SK-N-DZ (cell line): ENCODE measurements at regions not wholly inside any gene's neighbourhood (a gene's known extent, or its start where the extent isn't known, plus 50 kb on each side); places are given as distances from the start of the nearest gene placed in this dataset.
A peak's percentile ranks its signal among the peaks of the same experiment; 100 is the strongest.

Experiments used
- DNase-seq: peaks from one replicate; pipeline ENCODE4 v3.0.0-alpha.2; 2015; ENCODE audit warnings: low spot score

DNA sequence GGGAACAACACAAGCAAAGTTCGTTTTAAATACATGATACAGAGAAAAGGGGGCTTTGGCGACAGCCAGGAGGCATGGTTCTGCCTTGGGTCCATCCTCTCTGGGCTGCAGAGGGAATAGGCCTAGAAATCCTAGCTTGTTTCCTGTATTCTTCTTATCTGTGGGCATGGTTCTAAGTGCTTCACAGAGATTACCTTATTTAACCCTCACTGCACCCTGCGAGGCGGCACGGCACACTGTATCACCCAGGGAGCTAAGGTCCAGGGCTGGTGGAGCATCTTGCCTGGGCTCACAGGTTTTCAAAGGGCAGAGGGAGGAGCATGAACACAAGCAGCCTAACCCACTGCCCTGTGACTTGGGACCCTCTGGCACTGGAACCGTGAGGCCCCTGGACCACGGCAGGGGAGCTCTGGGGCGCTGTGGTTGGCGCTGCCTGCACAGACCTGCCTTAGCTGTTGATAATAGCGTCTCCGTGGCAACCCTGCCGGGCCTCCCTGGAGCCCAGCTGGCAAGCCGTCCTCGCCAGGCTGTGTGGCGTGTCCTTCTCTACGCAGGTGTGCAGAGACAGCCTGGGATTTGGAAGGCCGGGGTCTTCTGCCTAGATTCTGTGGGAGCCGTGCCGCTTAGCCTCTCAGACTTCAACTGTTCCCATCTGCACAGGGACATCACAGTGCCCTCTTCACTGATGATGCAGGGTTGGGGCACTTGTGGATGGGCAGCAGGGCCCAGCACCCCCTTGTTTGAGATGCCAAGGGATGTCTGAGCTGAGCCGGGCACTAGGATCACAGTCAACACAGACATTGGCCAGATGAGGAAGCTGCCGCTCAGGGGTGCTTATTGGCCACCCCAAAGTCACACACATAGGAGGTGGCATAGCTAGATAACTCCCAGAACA, 154.6 kb upstream of the TLE3 start:
- no peak for DNase-seq

DNA sequence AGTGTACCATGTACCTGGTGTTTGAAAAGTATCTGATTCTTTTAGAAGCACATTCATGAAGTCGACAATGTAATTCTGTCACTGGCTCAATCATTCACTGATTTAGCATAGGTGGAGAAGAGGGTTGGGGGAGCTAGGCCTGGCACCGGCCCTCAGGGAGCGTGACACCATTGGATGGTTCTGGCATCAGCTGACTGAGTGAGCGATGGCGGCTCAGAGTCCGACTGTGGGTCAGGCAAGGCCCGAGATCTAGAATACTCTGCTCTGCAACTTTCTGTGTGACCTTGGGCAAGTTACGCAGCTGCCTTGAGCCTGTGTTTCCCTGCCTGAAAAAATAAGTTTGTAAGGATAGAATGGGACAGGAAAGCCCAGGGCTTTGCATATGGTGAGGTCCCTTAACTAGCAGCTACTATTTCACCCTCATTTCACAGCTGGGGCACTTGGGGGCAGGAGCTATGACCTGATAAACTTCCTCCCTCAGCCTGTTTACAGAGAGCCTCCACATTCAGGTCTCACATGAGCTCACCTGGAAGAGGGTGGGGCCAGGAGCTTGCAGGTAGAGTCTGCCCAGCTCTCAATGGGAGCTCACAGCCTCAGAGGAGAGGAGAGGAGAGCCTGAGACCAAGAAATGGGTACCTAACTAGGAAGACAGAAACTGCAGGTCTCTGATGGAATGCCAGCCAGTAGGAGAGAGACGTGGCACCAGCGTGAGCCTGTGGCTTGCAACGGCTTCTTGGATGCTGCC, 153.7 kb upstream of the TLE3 start:
- no peak for DNase-seq

DNA sequence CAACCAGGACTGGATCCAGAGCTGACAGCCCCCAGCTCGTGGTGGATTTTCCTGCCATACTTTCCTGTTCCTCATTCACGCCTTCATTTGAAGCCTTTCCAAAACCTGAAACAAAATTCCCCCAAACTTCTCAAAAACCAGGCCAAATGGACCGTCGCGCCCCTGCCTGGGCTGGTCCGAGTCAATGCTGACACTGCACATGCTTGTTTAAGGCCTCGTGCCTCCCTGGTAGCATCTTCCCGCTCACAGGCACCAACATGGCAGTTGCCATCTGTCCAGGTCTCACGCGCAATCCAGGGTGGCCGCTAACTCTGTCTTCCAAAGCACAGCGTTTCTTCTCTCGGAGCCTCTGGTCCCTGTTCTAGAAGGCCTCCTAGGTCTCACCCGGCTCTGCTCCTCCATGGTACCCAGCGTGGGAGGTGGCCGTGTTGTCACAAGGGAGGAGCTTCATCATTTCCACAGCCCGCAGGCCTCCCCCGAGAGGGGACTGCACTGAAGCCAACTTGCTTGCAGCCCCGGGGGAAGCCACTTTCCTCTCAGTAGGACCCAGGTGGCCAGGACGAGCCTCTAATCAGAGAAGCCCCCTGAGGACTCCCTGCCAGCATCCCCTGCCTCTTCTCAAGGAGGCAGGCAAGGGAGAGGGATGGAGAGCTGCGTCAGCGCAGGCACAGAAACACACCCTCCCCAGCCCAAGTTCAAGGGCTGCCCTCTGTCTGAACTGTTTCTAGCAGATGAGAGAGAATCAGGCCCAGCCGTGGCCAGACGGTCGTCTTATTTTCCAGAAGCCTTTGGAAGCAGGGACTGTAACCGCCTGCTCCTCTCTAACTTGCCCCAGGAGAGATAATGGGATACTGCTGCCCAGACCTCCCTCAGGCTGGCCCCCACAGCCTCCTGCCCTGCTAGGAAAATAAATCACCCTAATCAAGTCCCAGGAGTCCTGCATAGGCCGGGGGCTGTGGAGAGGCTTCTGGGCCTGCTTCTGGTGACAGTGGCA, 152.8 kb upstream of the TLE3 start:
- DNase-seq, result peak; percentile 95

DNA sequence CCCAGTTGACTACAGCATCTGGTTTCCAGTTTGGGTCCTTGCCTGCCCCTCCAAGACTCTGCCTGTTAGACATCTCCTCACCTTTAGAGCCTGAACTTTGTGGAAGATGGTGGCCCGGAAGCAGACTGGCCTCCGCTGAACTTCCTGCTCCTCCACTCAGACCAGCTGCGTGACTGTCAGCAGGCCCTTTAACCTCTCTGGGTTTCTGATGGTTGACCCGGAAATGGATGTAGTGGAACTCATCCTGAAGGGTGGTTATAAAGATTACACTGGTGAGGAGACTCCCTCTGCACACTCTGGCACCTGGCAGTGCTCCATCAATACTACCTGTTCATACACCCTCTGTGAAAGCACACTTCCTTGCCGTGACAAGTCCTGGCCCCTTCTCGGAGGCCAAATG, 151.9 kb upstream of the TLE3 start:
- DNase-seq, result no peak

DNA sequence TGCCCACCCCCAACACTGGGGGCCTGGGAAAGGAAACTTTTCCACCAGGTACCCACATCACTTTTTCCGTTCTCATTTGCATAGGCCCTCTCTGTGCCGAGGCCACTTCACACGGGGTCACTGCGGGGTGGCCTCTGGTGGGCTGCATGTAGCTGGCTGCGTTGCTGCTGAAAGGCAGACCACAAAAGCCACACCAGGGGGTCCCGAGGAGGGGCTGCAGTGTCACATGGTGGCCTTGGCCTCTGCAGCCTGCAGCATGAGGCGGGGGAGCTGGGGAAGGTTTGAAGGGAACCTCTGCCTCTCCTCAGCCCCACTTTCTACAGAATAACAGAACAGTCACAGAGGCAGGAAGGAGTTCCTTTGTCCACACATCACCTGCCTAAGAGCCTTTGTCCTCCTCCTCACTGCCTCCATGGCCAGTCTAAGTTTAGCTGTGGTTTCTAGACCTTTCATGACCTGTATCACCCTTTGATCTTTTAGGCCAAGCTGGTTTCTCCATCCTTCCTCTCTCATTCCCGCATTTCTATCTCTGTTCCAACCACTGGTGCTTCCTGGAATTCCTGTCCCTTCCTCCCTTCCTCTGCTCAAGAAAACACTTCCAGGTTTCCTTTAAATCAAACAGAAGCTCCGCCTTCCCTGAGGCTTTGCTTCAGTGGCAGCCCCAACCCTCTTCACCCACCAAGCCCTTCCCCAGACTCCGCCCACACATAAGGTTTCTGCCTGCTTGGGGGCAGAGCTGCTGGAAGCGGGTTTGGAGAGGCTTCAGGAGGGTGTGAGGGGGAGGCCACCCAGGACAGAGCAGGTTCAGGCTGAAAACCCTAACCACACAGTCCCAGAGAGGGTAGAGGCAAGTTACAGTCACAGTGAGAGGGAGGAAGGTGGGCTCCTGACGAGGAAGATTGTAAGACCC, 150.7 kb upstream of the TLE3 start:
- peak; percentile 79 for DNase-seq

DNA sequence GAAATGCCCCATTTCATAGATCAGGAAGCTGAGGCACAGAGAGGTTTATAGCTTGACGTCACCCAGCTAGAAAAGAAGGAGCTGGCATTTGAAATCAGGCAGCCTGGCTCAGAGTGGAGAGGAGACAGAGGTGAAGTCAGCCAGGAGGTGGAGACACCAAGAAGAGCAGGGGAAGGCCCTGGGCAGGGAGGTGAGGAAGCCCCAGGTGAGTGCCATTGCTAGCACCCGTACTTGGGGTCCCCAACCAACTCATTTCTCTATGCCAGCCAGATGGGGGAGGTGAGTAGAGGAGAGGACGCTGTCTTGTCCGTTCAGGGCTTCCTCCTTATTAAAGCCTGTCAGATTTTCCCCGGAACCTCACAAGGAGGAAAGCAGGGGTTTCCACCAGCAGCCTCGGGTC, 149.6 kb upstream of the TLE3 start:
- DNase-seq, result no peak

DNA sequence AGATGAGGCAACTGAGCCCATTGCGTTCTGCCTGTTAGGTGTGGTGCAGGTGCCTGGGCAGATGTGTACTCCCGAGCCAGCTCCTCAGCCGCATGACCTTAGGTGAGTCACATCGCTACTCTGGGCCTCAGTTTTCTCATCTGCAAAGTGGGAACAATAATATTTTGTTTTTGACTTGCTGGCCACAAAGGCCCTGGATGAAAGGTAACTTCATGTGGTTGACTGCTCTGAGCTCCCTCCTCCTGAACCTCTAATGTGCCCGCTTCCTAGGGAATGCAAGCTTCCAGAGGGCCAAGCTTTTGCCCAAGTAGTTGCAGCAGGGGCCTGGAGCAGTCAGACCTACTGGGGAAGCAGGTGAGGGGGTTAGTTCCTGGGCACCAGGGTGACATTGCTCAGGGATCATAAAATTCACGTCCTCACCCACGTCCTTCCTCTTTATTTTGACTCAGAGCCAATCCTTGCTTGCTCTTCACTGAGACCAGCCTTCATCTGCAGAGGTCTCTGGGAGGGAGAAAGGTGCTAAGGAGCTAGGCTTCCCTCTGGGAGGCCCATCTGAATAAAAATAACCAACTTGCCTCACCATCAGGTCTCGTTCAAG, 149.0 kb upstream of the TLE3 start:
- DNase-seq, result no peak

DNA sequence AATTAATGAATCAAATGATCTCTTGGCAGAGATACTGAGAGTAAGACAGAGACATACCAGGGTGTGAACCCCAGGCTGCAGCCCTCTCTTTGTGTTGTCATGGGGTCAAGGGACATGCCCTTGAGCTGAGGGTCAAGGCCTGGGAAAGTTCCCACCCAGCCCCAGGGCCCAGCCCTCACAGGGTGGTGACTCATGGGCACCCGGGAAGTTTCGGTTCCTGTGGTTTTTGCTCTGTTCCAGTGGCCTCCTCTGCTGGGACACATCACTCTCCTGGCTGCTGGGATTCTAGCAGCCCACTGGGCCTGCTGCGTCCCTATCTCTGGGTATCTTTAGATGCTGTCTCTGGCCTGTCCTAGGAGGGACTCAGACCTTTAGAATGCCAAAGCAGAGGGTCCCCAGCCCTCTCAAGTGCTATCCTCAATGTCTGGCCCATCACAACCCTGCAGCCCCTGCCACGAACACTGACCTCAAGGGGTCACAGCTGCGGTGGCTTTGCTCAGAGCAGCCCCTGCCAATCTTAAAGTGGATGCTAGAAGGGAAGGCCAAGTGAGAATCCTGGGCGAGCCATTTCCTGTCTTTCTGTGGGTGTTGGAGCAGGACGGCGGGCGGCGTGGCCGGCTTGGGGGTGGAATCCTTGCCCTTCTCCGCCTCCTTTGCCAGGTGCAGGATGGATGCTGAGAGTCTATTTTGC, 148.4 kb upstream of the TLE3 start:
- no peak for DNase-seq

DNA sequence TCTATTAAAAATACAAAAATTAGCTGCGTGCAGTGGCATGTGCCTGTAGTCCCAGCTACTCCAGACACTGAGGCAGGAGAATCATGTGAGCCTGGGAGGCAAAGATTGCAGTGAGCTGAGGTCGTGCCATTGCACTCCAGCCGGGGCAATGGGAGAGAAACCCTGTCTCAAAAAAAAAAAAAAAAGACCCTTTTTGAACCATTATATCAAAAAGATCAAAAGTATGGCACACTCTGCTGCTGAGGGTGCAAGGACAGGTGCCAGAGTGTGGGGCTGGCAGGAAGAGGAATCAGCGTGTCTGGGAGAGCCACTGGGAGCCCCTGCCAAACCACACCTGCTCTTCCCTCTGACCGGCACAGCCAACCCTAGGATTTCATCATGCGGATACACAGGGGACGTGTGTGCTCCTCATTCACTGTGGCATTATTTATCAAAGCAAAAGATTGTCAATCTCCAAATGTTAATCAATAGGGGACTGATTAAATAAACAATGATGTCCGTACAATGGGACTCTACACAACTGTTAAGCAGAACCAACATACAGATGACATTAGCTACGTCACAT, 147.3 kb upstream of the TLE3 start:
- DNase-seq, result no peak

DNA sequence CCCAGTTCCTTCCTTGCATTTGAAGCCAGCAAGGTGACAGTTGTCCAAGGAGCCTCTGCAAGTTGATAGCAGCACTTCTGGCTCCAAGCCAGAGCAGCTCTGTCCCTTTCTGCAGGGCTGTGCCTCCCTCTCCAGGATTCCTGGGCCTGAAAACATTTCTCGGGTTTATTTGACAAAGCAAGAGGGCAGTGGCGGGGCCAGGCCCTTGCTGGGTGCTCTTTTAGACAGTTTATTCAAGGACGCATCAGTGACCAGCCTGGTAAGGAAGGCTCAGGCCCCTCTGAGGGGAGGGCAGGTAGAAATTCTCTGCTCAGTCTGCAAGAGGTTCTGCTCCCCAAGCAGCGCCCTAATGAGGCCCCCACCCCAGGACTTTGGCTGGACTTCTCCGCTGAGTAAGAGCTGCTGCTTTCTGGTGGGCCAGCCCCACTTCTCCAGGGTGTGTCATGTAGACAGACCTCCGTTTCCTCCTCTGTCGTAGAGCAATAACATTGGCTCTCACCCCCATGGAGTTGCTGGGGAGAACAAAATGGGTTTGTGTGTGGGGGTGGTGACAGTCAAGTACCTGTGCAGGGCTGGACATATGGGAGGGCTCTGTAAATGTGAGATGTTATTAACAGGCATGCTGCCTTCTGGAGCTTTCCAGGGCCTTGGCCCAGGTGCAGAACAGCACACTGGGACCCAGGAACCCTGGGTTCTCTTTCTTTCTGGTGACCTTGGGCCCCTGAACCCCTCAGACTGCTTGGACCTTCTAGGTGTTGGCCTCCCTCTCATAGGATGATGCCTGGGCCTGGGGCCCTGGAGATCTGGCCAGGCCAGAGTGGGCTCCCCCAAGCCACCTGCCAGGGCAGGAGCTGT, 146.2 kb upstream of the TLE3 start:
- no peak for DNase-seq

DNA sequence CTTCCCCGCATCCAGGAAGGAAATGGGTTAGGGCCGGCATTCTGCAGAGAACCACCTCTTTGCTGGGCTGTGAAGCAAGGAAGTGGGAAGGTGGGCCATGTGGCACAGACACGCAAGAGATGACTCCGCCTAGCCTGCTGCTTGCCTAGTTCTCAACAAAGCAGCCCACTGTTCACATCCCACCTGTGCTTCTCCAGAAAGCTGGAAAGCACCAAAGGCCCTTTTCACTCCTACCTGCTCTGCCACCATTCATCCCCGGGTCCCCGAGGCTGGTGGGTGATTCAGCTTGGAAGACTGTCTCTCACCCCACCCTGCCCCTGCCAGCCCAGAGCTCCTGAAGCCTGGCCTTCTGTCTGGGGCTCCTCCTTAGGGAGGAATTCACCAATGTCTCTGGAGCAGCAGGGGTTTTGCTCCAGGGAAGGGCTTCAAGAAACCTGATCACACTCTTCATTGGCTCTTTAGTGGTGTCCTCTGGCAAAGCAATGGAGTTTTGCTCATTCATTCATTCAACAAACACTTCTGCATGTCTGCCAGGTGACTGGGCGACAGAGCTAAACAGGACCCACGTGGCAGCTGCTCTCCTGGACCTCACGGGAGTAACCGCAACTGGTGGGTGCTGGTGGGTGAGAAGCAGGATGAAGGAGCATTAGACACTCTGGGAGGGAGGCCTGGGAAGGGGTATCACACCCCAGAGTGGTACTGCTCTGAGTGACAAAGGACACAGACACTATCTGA, 145.4 kb upstream of the TLE3 start:
- DNase-seq, result no peak

DNA sequence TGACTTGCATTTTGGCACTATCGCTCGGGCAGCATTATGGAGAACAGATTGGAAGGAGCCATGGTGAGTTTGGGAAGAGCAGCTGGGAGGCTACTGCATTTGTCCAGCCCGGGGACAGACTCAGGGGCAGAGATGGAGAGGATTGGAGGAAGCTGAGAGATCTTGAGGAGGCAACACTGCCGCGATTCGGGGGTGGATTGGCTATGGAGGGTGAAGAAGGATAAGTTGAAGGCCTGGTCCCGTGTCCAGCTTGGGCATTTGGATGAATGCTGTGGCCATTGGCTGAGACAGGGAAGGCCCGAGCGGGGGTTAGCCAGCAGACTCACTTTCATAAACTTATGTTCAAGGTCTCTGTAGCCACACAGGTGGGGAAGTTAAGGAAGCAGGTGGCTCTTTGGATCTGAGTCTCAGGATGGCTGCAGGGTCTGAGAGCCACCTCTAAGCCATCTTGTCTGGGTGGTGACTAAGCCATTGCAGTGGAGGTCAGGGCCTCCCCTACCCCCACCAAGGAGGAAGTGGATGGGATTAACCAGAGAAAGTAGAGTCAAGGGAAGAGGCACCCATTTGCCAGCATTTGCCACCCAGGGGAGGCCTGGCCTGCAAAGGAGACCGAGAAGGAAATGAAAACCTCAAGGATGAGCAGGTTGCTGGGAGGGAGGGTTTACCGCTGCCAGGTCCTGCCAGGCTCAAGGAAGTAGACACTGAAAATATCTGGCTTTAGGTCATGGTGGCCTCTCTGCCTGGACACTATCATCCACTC, 144.0 kb upstream of the TLE3 start:
- no peak for DNase-seq

DNA sequence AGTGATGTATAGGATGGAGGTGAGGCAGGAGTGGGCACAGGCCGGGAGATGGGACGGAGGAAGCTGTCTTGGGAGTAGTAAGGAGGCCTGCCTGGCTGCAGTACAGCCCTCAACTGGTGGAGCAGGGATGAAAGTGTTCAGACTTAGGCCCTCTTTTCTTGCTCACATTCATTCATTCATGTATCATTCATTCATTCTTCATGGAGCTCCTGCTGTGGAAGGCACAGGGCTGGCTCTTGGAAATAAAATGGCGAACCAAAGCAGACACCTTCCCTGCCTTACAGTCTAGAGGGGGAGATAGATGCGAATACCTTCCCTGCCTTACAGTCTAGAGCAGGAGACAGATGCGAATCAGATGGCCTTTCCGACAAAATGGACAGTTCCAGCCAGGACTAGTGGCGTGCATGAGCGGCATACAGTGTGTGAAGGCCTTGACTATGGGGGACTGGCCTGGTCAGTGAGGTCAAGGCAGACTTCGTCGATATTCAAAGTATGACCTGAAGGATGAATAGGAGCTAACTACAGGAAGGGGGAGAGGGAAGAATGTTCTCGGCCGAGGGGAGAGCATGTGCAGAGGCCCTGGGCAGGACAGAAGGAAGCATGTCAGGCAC, 143.2 kb upstream of the TLE3 start:
- DNase-seq, result no peak

DNA sequence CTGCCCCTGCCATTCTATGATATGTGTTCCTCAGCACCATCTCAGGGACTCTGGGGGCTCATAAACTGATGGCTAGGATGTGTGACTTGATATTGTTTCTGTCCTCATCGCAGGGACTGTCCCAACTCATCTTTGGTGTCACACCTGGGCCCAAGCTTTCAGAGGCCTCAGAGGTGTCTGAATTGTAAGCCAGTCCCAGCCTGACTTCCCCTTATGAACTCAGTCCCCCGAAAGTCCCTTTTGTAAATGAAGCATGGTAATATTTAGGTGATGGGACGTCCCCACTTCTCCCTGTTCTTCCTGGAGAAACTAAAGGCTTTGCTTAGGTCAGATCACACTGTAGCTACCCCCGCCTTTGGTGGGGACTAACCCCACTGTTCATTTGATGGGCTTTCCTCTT, 142.4 kb upstream of the TLE3 start:
- DNase-seq, result no peak

DNA sequence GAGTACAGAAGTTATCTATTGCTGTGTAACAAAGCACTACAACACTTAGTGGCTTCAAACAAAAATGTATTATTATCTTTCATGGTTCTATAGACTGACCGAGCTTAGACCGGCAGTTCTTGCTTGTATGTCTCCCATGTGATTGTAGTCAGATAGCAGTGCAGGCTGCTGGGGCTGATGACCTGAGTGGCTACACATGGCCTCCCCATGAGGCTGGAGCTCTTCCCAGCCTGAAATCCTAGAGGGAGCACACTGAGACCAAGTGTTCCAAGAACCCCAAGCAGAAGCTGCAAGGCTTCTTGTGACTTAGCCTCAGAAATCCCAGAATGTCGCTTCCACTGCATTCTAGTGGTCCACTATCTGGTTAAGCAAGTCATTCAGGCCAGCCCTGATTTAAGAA, 141.2 kb upstream of the TLE3 start:
- DNase-seq, result no peak

DNA sequence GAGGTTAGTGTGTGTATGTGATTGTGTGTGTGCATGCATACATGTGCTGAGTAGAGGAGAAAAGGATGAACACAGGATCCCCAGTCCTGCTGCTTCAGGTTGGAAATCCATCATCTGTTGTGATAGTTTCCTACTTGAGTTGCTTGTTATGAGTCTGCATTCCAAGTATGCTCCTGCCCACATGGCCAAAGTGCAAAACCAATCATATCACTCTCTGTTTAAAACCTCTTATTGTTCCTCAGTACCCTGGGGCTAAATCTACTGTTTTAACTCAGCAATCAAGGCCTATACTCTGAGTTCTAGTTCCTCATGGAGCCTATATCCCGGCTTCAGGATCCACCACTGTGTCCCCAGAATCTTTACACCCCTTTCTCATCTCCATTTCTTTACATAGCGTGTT, 139.9 kb upstream of the TLE3 start:
- no peak for DNase-seq
